ENCODE measurements at regions not wholly inside any gene's neighbourhood (a gene's known extent, or its start where the extent isn't known, plus 50 kb on each side); places are given as distances from the start of the nearest gene placed in this dataset.

DNA sequence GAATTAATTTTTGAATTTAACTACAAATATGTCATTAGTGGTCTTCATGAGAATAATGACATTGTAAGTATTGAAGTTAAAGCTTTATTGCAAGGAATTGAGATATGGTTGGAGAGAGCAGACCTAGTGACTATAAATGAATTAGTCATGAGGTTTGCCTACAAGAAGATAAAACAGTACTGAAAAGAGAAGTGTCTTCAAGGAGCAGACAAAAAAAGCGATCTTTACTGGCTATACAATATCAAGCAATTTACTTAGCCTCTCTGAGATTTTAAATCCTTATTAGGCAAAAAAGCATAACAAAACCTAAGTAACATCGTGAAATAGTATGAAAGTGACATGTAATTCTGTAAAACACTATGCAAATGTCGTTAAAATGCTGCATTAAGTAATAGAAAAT is 435.1 kb upstream of the PCDH20 start:
- TF ChIP-seq POLR2A (IDR thresholded peaks at IDR 0.05; ENCODE audit: low read length) = no peak
- TF ChIP-seq GATA1 (IDR thresholded peaks at IDR 0.05; ENCODE audit: low read depth, low read length) = no peak
